ENCODE measurements at regions not wholly inside any gene's neighbourhood (a gene's known extent, or its start where the extent isn't known, plus 50 kb on each side); places are given as distances from the start of the nearest gene placed in this dataset.

DNA sequence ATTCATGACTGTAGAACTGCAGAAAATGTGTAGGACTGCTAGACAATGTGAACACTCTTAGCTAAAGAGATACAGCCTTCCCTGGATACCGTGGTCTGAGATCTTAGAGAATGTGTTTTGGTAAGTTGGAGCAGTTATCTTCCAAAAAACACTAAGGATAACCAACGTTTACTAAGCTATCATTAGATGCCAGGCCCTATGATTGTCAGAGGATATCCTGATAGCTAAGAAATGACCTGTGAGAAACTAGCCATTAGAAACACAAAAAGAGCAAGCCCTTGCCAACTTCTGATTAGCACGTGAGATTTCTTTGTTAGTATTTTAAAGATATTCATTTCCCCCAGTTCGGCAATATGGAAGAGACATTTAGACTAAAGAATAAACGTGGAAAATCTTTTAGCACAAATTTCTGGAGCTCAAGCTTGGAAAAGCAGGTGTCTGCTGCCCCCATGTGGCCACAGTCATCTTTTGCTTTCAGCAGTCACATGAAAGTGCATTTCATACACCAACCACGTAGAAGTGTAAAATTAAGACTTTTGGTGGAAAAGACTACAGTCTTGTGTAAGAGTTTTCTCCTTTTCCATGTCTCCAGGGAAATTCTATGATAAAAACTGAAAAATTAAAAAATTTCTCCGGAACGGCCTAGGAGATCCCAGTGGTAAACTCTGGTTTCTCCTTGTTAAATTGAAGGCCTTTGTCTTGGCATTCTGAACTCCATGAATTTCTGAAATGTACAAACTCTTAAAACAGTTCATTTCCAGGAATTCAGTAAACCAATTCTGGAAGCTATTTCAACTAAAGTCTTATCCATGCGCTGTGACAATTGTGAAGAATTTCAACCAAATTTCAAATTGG, 136.4 kb downstream of the ZNF674 start:
- ATAC-seq, result no peak
- 9 to 12% methylated on average over 7 to 9 of the region's 9 CpGs for WGBS, 2 donors (ENCODE audit: low coverage in 1 of 2)
- no peaks in the 10 kb centered on the region for H3K4me1 ChIP-seq
- no peak overlapping the region for H3K4me3 ChIP-seq
- H3K27ac ChIP-seq, result no peak overlapping the region
- no peaks in the 10 kb centered on the region for H3K9me3 ChIP-seq
- TF ChIP-seq POLR2A (IDR thresholded peaks at IDR 0.05), result no peak
- TF ChIP-seq, protein P1, sequence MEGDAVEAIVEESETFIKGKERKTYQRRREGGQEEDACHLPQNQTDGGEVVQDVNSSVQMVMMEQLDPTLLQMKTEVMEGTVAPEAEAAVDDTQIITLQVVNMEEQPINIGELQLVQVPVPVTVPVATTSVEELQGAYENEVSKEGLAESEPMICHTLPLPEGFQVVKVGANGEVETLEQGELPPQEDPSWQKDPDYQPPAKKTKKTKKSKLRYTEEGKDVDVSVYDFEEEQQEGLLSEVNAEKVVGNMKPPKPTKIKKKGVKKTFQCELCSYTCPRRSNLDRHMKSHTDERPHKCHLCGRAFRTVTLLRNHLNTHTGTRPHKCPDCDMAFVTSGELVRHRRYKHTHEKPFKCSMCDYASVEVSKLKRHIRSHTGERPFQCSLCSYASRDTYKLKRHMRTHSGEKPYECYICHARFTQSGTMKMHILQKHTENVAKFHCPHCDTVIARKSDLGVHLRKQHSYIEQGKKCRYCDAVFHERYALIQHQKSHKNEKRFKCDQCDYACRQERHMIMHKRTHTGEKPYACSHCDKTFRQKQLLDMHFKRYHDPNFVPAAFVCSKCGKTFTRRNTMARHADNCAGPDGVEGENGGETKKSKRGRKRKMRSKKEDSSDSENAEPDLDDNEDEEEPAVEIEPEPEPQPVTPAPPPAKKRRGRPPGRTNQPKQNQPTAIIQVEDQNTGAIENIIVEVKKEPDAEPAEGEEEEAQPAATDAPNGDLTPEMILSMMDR (IDR thresholded peaks at IDR 0.05), result peak; percentile 55 to 82 (median 67)
- H3K36me3 ChIP-seq, result no peaks in the 10 kb centered on the region
- no peaks in the 10 kb centered on the region for H3K27me3 ChIP-seq

GRCh38 chrX:46407753-46408130, 137.5 kb downstream of the ZNF674 start:
- no peak for ATAC-seq
- H3K27me3 ChIP-seq, result no peaks in the 10 kb centered on the region
- no peak overlapping the region for H3K4me3 ChIP-seq
- H3K4me1 ChIP-seq, result no peaks in the 10 kb centered on the region
- no peak overlapping the region for H3K27ac ChIP-seq
- TF ChIP-seq, protein P1 (IDR thresholded peaks at IDR 0.05), result no peak
- TF ChIP-seq EP300 (IDR thresholded peaks at IDR 0.05) (no peak), POLR2AphosphoS5 (IDR thresholded peaks at IDR 0.05) (no peak), POLR2A (IDR thresholded peaks at IDR 0.05) (no peak)
- H3K36me3 ChIP-seq, result no peaks in the 10 kb centered on the region
- 31 to 40% methylated on average over 1 to 2 of the region's 2 CpGs for WGBS, 2 donors (ENCODE audit: low coverage in 1 of 2)
- no peaks in the 10 kb centered on the region for H3K9me3 ChIP-seq

GRCh38 chrX:46407036-46407752, 138.0 kb downstream of the ZNF674 start:
- no peak overlapping the region for H3K4me3 ChIP-seq
- no peaks in the 10 kb centered on the region for H3K36me3 ChIP-seq
- H3K9me3 ChIP-seq, result no peaks in the 10 kb centered on the region
- no peak overlapping the region for H3K27ac ChIP-seq
- no peaks in the 10 kb centered on the region for H3K27me3 ChIP-seq
- no peak for ATAC-seq
- H3K4me1 ChIP-seq, result no peaks in the 10 kb centered on the region
- WGBS, 2 donors (ENCODE audit: low coverage in 1 of 2), result 72 to 77% methylated on average over 2 to 4 of the region's 6 CpGs
- TF ChIP-seq, protein P1 (IDR thresholded peaks at IDR 0.05), result no peak
- TF ChIP-seq POLR2AphosphoS5 (IDR thresholded peaks at IDR 0.05), result no peak
- no peak for TF ChIP-seq EP300 (IDR thresholded peaks at IDR 0.05)
- TF ChIP-seq POLR2A (IDR thresholded peaks at IDR 0.05), result no peak

- H3K4me1 ChIP-seq, result no peaks in the 10 kb centered on the region
- no peaks in the 10 kb centered on the region for H3K36me3 ChIP-seq
- H3K27ac ChIP-seq, result no peak overlapping the region
- H3K27me3 ChIP-seq, result no peaks in the 10 kb centered on the region
- WGBS, 2 donors (ENCODE audit: low coverage in 1 of 2), result 67 to 72% methylated on average over 1 to 6 of the region's 6 CpGs
- H3K4me3 ChIP-seq, result no peak overlapping the region
- TF ChIP-seq, protein P1 (IDR thresholded peaks at IDR 0.05), result no peak
- no peak for ATAC-seq
- no peaks in the 10 kb centered on the region for H3K9me3 ChIP-seq
Measured at GRCh38 chrX:46404774-46405173, 140.4 kb downstream of the ZNF674 start.
